AG04449 (cell line): ENCODE measurements at regions not wholly inside any gene's neighbourhood (a gene's known extent, or its start where the extent isn't known, plus 50 kb on each side); places are given as distances from the start of the nearest gene placed in this dataset.

Experiments
- CTCF ChIA-PET: fragments of 350-600 bp; formaldehyde crosslinking; extraction: SDS; loops from one replicate; lab custom pipeline; 2021; ENCODE audit warnings: antibody characterized with exemption; lab: Yijun Ruan, JAX
- POLR2A ChIA-PET: fragments of 400-600, 350-600 bp; formaldehyde crosslinking; extraction: SDS; loops from one replicate; lab custom pipeline; 2020; ENCODE audit warnings: antibody characterized with exemption, inconsistent platforms; lab: Yijun Ruan, JAX
- DNase-seq: peaks from one replicate; pipeline ENCODE4 v3.0.0-alpha.2; 2010; ENCODE audit warnings: low read depth, low spot score
- H3K4me3 ChIP-seq: 2 replicates; pipeline ENCODE4 v1.5.1; 2011; ENCODE audit warnings: low read depth, mild to moderate bottlenecking, control low read depth, low read length
- CTCF ChIP-seq: IDR thresholded peaks from one replicate; pipeline ENCODE4 v1.5.1; 2011; ENCODE audit warnings: mild to moderate bottlenecking, moderate library complexity, low read length, control low read depth, inconsistent platforms; ENCODE audit not compliant: insufficient read depth; ENCODE audit errors: missing control alignments

- TF ChIP-seq CTCF = no peak
- ChIA-PET CTCF (no interaction called here), POLR2A (no interaction called here)
- no peak for DNase-seq
- no peak overlapping the region for H3K4me3 ChIP-seq
These were observed 834.9 kb downstream of the RPS29 start for GRCh38 chr14:48751293-48751692.

- no peak for TF ChIP-seq CTCF
- POLR2A ChIA-PET = no interaction called here
- CTCF ChIA-PET = no interaction called here
- no peak overlapping the region for H3K4me3 ChIP-seq
- DNase-seq = no peak
These were observed 838.0 kb downstream of the RPS29 start for GRCh38 chr14:48748151-48748675.

- CTCF ChIA-PET = no interaction called here
- TF ChIP-seq CTCF = no peak
- H3K4me3 ChIP-seq = no peak overlapping the region
- no peak for DNase-seq
- POLR2A ChIA-PET = no interaction called here
These were observed 838.6 kb downstream of the RPS29 start for GRCh38 chr14:48747561-48748089.

- TF ChIP-seq CTCF = no peak
- no peak overlapping the region for H3K4me3 ChIP-seq
- ChIA-PET POLR2A (no interaction called here), CTCF (no interaction called here)
- no peak for DNase-seq
These were observed 842.0 kb downstream of the RPS29 start for GRCh38 chr14:48744202-48744601.

- DNase-seq = no peak
- CTCF ChIA-PET = no interaction called here
- POLR2A ChIA-PET = no interaction called here
- TF ChIP-seq CTCF = no peak
- no peak overlapping the region for H3K4me3 ChIP-seq
These were observed 847.8 kb downstream of the RPS29 start for GRCh38 chr14:48738186-48738925.

GRCh38 chr14:48735607-48736006, 850.6 kb downstream of the RPS29 start:
- ChIA-PET CTCF (no interaction called here), POLR2A (no interaction called here)
- no peak for TF ChIP-seq CTCF
- no peak overlapping the region for H3K4me3 ChIP-seq
- no peak for DNase-seq
